Stimulated activated CD8-positive, alpha-beta memory T cell treated with anti-CD3 and anti-CD28 coated beads, Interleukin-15, amount 100 ng/mL, for 48 hours (primary cell): ENCODE measurements at regions not wholly inside any gene's neighbourhood (a gene's known extent, or its start where the extent isn't known, plus 50 kb on each side); places are given as distances from the start of the nearest gene placed in this dataset.

Experiments used
- DNase-seq, 2 donors: peaks; one replicate each; pipeline ENCODE4 v3.0.0-alpha.2; 2020; ENCODE audit warnings: low read depth in 2 of 2

GRCh38 chr7:22658031-22658430 is 69.0 kb upstream of the IL6 start:
- no peak for DNase-seq

- DNase-seq, result no peak
These were observed 69.5 kb upstream of the IL6 start for GRCh38 chr7:22657479-22657878.

- DNase-seq, result no peak
These were observed 71.2 kb upstream of the IL6 start for GRCh38 chr7:22655781-22656180.

GRCh38 chr7:22654831-22655230 is 72.2 kb upstream of the IL6 start:
- DNase-seq, result no peak

- DNase-seq, result no peak
These were observed 73.0 kb upstream of the IL6 start for GRCh38 chr7:22653951-22654350.

GRCh38 chr7:22651534-22652243 is 75.3 kb upstream of the IL6 start:
- DNase-seq, result no peak

GRCh38 chr7:22651036-22651435 is 76.0 kb upstream of the IL6 start:
- no peak for DNase-seq

- no peak for DNase-seq
These were observed 77.3 kb upstream of the IL6 start for GRCh38 chr7:22649686-22650085.

- no peak for DNase-seq
These were observed 79.3 kb upstream of the IL6 start for GRCh38 chr7:22647451-22648257.

GRCh38 chr7:22645418-22646181 is 81.4 kb upstream of the IL6 start:
- no peak for DNase-seq

- no peak for DNase-seq
These were observed 84.5 kb upstream of the IL6 start for GRCh38 chr7:22642454-22642853.

- DNase-seq, result peak; percentile 6 to 15
These were observed 86.7 kb upstream of the IL6 start for GRCh38 chr7:22640269-22640668.

- no peak for DNase-seq
These were observed 87.6 kb upstream of the IL6 start for GRCh38 chr7:22639396-22639795.

GRCh38 chr7:22635349-22635748 is 91.7 kb upstream of the IL6 start:
- no peak for DNase-seq

- no peak for DNase-seq
These were observed 93.0 kb upstream of the IL6 start for GRCh38 chr7:22633954-22634474.

- no peak for DNase-seq
These were observed 93.6 kb upstream of the IL6 start for GRCh38 chr7:22633286-22633953.

- no peak for DNase-seq
These were observed 94.3 kb upstream of the IL6 start for GRCh38 chr7:22632674-22633073.

- no peak for DNase-seq
These were observed 95.3 kb upstream of the IL6 start for GRCh38 chr7:22631730-22632129.

GRCh38 chr7:22630069-22630468 is 96.9 kb upstream of the IL6 start:
- no peak for DNase-seq

GRCh38 chr7:22629056-22629455 is 97.9 kb upstream of the IL6 start:
- DNase-seq, result no peak

- no peak for DNase-seq
These were observed 98.9 kb upstream of the IL6 start for GRCh38 chr7:22628112-22628511.

GRCh38 chr7:22627136-22627535 is 99.9 kb upstream of the IL6 start:
- DNase-seq, result no peak
